ENCODE measurements at regions not wholly inside any gene's neighbourhood (a gene's known extent, or its start where the extent isn't known, plus 50 kb on each side); places are given as distances from the start of the nearest gene placed in this dataset.

- no peak for TF ChIP-seq GATA2 (IDR thresholded peaks at IDR 0.05; ENCODE audit: low read depth, low read length)
- TF ChIP-seq GATA3 (IDR thresholded peaks at IDR 0.05; ENCODE audit: low read depth, low read length), result no peak
Measured at GRCh38 chr2:106969777-106970176, 83.8 kb upstream of the ST6GAL2 start.

Measured in SH-SY5Y (cell line).